ENCODE measurements at regions not wholly inside any gene's neighbourhood (a gene's known extent, or its start where the extent isn't known, plus 50 kb on each side); places are given as distances from the start of the nearest gene placed in this dataset.

GRCh38 chr11:134634897-134635831 lies 223.1 kb upstream of the B3GAT1 start:
- 2% methylated on average over 19 of the region's 22 CpGs for WGBS (ENCODE audit: insufficient coverage, low coverage, missing lambda C conversion rate)
- ATAC-seq, result peak; percentile 67
- intact Hi-C loops (cut with micrococcal nuclease) (no loop called here), in situ Hi-C loops (cut with MboI) (no loop called here)
- Histone ChIP-seq H3K9me3 (replicated peaks; ENCODE audit: control insufficient read depth, insufficient read depth, low read depth, low read length) (no peaks in the 10 kb centered on the region), H3K4me1 (replicated peaks in 1 of 2; ENCODE audit: control insufficient read depth in 2 of 2, insufficient read depth in 2 of 2, low read length in 2 of 2) (no peaks in the 10 kb centered on the region), H3K27ac (ENCODE audit: extremely low read depth, low read depth, low read length) (no peak overlapping the region), H3K4me3 (no peak overlapping the region), H3K27me3 (ENCODE audit: control insufficient read depth in 2 of 2, insufficient read depth in 2 of 2, low read length in 2 of 2) (peaks cover 22 to 79% of the 10 kb centered on the region in 2 experiments; a peak in 4 of 5 replicates), H3K36me3 (ENCODE audit: control insufficient read depth, insufficient read depth, low read length) (no peaks in the 10 kb centered on the region), H3K79me2 (ENCODE audit: control insufficient read depth, insufficient read depth, low read length) (no peaks in the 10 kb centered on the region), H3K9me1 (ENCODE audit: control insufficient read depth, insufficient read depth, low read length) (no peaks in the 10 kb centered on the region), H3K4me2 (ENCODE audit: insufficient read depth, low read length) (no peak overlapping the region), H3K9ac (ENCODE audit: insufficient read depth in 1 of 2, low read depth in 2 of 2, low read length in 2 of 2) (no peak overlapping the region), H4K20me1 (replicated peaks; ENCODE audit: control insufficient read depth, insufficient read depth, low read length) (peaks cover under 1% of the 10 kb centered on the region; the same call in 1 of the 2 replicates), H2AFZ (ENCODE audit: low read depth, low read length) (no peak overlapping the region)
- ChIA-PET CTCF (ENCODE audit: low intra/inter-chr PET ratio) (interaction anchor here (0.9 kb wide), 1 partner anchor 372 kb away, joined by 3 read pairs; no protein-coding TSS in a partner anchor), POLR2A (interaction anchor here (0.6 kb wide), 2 partner anchors 9 to 1225 kb away, joined by 4 read pairs; no protein-coding TSS in a partner anchor)
- TF ChIP-seq SOX6 (IDR thresholded peaks at IDR 0.05), result no peak
- peak in 1 of 3 experiments; percentile 11; a peak in 1 of 6 replicates for TF ChIP-seq CTCF (IDR thresholded peaks at IDR 0.05 in 2 of 3, conservative IDR thresholded peaks at IDR 0.05 in 1 of 3; ENCODE audit: insufficient read depth in 2 of 3, low read depth in 1 of 3, low read length in 3 of 3)
- TF ChIP-seq RAD21 (CRISPR knock-in tag; conservative IDR thresholded peaks at IDR 0.05 in 1 of 2, IDR thresholded peaks at IDR 0.05 in 1 of 2), result peak in 1 of 2 experiments; percentile 29; a peak in 1 of 4 replicates
- TF ChIP-seq, protein P1, sequence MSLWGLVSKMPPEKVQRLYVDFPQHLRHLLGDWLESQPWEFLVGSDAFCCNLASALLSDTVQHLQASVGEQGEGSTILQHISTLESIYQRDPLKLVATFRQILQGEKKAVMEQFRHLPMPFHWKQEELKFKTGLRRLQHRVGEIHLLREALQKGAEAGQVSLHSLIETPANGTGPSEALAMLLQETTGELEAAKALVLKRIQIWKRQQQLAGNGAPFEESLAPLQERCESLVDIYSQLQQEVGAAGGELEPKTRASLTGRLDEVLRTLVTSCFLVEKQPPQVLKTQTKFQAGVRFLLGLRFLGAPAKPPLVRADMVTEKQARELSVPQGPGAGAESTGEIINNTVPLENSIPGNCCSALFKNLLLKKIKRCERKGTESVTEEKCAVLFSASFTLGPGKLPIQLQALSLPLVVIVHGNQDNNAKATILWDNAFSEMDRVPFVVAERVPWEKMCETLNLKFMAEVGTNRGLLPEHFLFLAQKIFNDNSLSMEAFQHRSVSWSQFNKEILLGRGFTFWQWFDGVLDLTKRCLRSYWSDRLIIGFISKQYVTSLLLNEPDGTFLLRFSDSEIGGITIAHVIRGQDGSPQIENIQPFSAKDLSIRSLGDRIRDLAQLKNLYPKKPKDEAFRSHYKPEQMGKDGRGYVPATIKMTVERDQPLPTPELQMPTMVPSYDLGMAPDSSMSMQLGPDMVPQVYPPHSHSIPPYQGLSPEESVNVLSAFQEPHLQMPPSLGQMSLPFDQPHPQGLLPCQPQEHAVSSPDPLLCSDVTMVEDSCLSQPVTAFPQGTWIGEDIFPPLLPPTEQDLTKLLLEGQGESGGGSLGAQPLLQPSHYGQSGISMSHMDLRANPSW (CRISPR knock-in tag; IDR thresholded peaks at IDR 0.05), result no peak
- no peak for TF ChIP-seq FOXM1 (IDR thresholded peaks at IDR 0.05; ENCODE audit: low read depth)
- TF ChIP-seq FOXM1 (CRISPR knock-in tag; IDR thresholded peaks at IDR 0.05; ENCODE audit: low read depth), result no peak
- no peak for DNase-seq (ENCODE audit: extremely low read depth in 1 of 4, low spot score in 3 of 4)
- no peak for FAIRE-seq
- no TSS peak for BruUV-seq (replicated peaks)
